GM21360 (cell line): ENCODE measurements at regions not wholly inside any gene's neighbourhood (a gene's known extent, or its start where the extent isn't known, plus 50 kb on each side); places are given as distances from the start of the nearest gene placed in this dataset.
"Not testable (repeated sequence)": the region's sequence is repeated elsewhere in the genome, so short reads cannot be mapped to it uniquely, and the experiment has no call there.

Experiments used
- ATAC-seq: cut with Tn5 transposase; IDR thresholded peaks from one replicate; pipeline ENCODE4 v1.9.1; 2021; ENCODE audit warnings: mild to moderate bottlenecking, moderate library complexity; ENCODE audit not compliant: unreplicated experiment

- ATAC-seq = no peak
These were observed 181.7 kb downstream of the C9orf50 start for GRCh38 chr9:129439242-129439641.

- ATAC-seq = no peak
These were observed 183.1 kb downstream of the C9orf50 start for GRCh38 chr9:129437626-129438323.

- ATAC-seq = no peak
These were observed 183.9 kb downstream of the C9orf50 start for GRCh38 chr9:129436751-129437625.

GRCh38 chr9:129435988-129436717 is 184.7 kb downstream of the C9orf50 start:
- no peak for ATAC-seq

- no peak for ATAC-seq
These were observed 185.6 kb downstream of the C9orf50 start for GRCh38 chr9:129435291-129435690.

- no peak for ATAC-seq
These were observed 186.7 kb downstream of the C9orf50 start for GRCh38 chr9:129434187-129434586.

- ATAC-seq = no peak
These were observed 188.4 kb downstream of the C9orf50 start for GRCh38 chr9:129432297-129433154.

GRCh38 chr9:129430940-129431643 is 189.8 kb downstream of the C9orf50 start:
- no peak for ATAC-seq

- no peak for ATAC-seq
These were observed 191.9 kb downstream of the C9orf50 start for GRCh38 chr9:129428864-129429577.

GRCh38 chr9:129427149-129427548 is 193.8 kb downstream of the C9orf50 start:
- ATAC-seq = no peak

GRCh38 chr9:129423755-129424154 is 197.1 kb downstream of the C9orf50 start:
- ATAC-seq = not testable (repeated sequence)

- ATAC-seq = no peak
These were observed 197.7 kb downstream of the C9orf50 start for GRCh38 chr9:129423216-129423615.

GRCh38 chr9:129422843-129423192 is 198.1 kb downstream of the C9orf50 start:
- ATAC-seq = no peak

- ATAC-seq = no peak
These were observed 198.7 kb downstream of the C9orf50 start for GRCh38 chr9:129422032-129422842.

GRCh38 chr9:129421371-129421770 is 199.5 kb downstream of the C9orf50 start:
- no peak for ATAC-seq

- no peak for ATAC-seq
These were observed 200.2 kb downstream of the C9orf50 start for GRCh38 chr9:129420721-129421120.

- no peak for ATAC-seq
These were observed 201.5 kb downstream of the C9orf50 start for GRCh38 chr9:129419382-129419899.

- no peak for ATAC-seq
These were observed 202.4 kb downstream of the C9orf50 start for GRCh38 chr9:129418451-129418850.
